ENCODE measurements at regions not wholly inside any gene's neighbourhood (a gene's known extent, or its start where the extent isn't known, plus 50 kb on each side); places are given as distances from the start of the nearest gene placed in this dataset.

DNA sequence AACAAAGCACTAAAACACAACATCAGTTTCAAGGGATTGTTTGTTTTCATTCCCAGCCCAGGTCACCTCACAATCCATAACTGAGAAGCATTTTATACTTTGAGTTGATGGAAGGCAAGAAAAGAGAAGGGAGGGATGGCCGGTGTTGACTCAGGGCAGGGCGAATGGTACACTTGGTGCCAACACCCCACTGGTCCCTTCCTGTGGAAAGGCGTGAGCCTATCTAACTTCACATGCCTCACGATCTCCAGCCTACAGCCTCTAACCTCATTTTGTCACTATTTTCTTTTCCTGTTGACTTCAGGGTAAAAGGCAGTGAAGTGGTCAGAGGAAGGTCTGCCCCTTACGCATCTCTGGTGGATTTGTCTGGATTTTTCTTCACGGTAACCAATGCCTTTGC lies 53.5 kb upstream of the SASH1 start:
- no peak for TF ChIP-seq POLR2AphosphoS5 (IDR thresholded peaks at IDR 0.05)
- TF ChIP-seq, protein P1, sequence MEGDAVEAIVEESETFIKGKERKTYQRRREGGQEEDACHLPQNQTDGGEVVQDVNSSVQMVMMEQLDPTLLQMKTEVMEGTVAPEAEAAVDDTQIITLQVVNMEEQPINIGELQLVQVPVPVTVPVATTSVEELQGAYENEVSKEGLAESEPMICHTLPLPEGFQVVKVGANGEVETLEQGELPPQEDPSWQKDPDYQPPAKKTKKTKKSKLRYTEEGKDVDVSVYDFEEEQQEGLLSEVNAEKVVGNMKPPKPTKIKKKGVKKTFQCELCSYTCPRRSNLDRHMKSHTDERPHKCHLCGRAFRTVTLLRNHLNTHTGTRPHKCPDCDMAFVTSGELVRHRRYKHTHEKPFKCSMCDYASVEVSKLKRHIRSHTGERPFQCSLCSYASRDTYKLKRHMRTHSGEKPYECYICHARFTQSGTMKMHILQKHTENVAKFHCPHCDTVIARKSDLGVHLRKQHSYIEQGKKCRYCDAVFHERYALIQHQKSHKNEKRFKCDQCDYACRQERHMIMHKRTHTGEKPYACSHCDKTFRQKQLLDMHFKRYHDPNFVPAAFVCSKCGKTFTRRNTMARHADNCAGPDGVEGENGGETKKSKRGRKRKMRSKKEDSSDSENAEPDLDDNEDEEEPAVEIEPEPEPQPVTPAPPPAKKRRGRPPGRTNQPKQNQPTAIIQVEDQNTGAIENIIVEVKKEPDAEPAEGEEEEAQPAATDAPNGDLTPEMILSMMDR (IDR thresholded peaks at IDR 0.05): no peak
- TF ChIP-seq POLR2A (IDR thresholded peaks at IDR 0.05): no peak

Measured in breast epithelium (tissue), 3 donors.